Testis (tissue), 2 donors: ENCODE measurements at regions not wholly inside any gene's neighbourhood (a gene's known extent, or its start where the extent isn't known, plus 50 kb on each side); places are given as distances from the start of the nearest gene placed in this dataset.

Experiments
- POLR2A ChIP-seq: fragments of 450-650 bp; IDR thresholded peaks from one replicate; pipeline ENCODE4 v1.6.1; 2017; ENCODE audit warnings: antibody characterized with exemption, mild to moderate bottlenecking, moderate library complexity
- TF ChIP-seq, protein P1 (sequence below), 3 experiments: fragments of 450-650 bp in 2 of 3; fragments of 200-600 bp in 1 of 3; sonication (generic) in 1 of 3; IDR thresholded peaks; one replicate each; pipeline ENCODE4 v1.5.1; 2016 to 2019; ENCODE audit warnings: antibody characterized with exemption in 3 of 3, mild to moderate bottlenecking in 2 of 3, moderate library complexity in 1 of 3

DNA sequence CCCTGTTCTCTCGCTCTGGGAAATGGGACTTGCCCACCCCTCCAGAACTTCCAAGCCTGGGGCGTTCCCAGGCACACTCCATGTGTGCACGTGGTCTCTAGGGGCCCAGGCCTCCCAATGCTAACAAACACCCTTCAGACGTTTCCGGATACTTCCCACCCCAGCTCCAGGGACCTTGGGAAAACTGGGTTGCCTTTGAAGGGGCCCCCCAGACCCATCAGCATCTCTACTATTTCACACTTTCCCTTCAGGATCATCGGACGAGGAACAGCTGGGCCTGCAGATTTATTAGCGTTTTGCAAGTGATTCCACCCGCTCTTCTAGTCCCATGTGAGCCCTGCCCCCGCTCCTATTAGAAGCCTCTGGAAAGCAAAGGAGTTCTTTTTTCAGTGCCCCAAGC, 63.2 kb downstream of the MAGEF1 start:
- TF ChIP-seq, protein P1, sequence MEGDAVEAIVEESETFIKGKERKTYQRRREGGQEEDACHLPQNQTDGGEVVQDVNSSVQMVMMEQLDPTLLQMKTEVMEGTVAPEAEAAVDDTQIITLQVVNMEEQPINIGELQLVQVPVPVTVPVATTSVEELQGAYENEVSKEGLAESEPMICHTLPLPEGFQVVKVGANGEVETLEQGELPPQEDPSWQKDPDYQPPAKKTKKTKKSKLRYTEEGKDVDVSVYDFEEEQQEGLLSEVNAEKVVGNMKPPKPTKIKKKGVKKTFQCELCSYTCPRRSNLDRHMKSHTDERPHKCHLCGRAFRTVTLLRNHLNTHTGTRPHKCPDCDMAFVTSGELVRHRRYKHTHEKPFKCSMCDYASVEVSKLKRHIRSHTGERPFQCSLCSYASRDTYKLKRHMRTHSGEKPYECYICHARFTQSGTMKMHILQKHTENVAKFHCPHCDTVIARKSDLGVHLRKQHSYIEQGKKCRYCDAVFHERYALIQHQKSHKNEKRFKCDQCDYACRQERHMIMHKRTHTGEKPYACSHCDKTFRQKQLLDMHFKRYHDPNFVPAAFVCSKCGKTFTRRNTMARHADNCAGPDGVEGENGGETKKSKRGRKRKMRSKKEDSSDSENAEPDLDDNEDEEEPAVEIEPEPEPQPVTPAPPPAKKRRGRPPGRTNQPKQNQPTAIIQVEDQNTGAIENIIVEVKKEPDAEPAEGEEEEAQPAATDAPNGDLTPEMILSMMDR (IDR thresholded peaks at IDR 0.05): no peak
- no peak for TF ChIP-seq POLR2A
